Tibial nerve (tissue), 4 donors: ENCODE measurements at regions not wholly inside any gene's neighbourhood (a gene's known extent, or its start where the extent isn't known, plus 50 kb on each side); places are given as distances from the start of the nearest gene placed in this dataset.

Experiments used
- DNase-seq, 2 donors: peaks; one replicate each; pipeline ENCODE4 v3.0.0-alpha.2; 2019; ENCODE audit warnings: low spot score in 2 of 2
- H3K27ac ChIP-seq, 4 donors: fragments of 200-600 bp; sonication (generic) in 3 of 4; one replicate each; pipeline ENCODE4 v1.5.1; 2017 to 2019; ENCODE audit warnings: mild to moderate bottlenecking in 1 of 4
- H3K27me3 ChIP-seq, 2 donors: fragments of 200-600 bp; sonication (generic) in 1 of 2; one replicate each; pipeline versions ENCODE4 v1.5.1 to v1.6.0; 2017 to 2019
- H3K36me3 ChIP-seq, 3 donors: fragments of 200-600 bp; sonication (generic); one replicate each; pipeline ENCODE4 v1.5.1; 2018 to 2019
- H3K4me1 ChIP-seq, 4 donors: fragments of 200-600 bp; sonication (generic) in 3 of 4; one replicate each; pipeline ENCODE4 v1.5.1; 2017 to 2019
- H3K4me3 ChIP-seq, 4 donors: fragments of 200-600 bp; sonication (generic) in 3 of 4; one replicate each; pipeline ENCODE4 v1.5.1; 2017 to 2019; ENCODE audit warnings: mild to moderate bottlenecking in 1 of 4, moderate library complexity in 1 of 4
- H3K9me3 ChIP-seq, 4 donors: fragments of 200-600 bp; sonication (generic) in 3 of 4; one replicate each; pipeline ENCODE4 v1.5.1; 2017 to 2019
- EP300 ChIP-seq, 2 donors: sonication (generic); formaldehyde crosslinking; IDR thresholded peaks; one replicate each; pipeline ENCODE4 v1.6.1; 2017; ENCODE audit warnings: antibody characterized with exemption in 2 of 2, mild to moderate bottlenecking in 1 of 2
- POLR2A ChIP-seq, 2 donors: fragments of 450-650 bp; IDR thresholded peaks; one replicate each; pipeline ENCODE4 v1.6.1; 2017; ENCODE audit warnings: antibody characterized with exemption in 2 of 2, mild to moderate bottlenecking in 2 of 2, moderate library complexity in 2 of 2
- WGBS, 2 donors: methylation state at CpG; one replicate each; pipeline ENCODE4 v1.1.5; 2018; 5-methylcytosine and 5-hydroxymethylcytosine counted together
- TF ChIP-seq, protein P1 (sequence below), 5 experiments: fragments of 200-600 bp in 3 of 5; fragments of 450-650 bp in 2 of 5; sonication (generic) in 3 of 5; IDR thresholded peaks; one replicate each; pipeline ENCODE4 v1.5.1; 2016 to 2019; ENCODE audit warnings: antibody characterized with exemption in 5 of 5, mild to moderate bottlenecking in 3 of 5, moderate library complexity in 2 of 5

DNA sequence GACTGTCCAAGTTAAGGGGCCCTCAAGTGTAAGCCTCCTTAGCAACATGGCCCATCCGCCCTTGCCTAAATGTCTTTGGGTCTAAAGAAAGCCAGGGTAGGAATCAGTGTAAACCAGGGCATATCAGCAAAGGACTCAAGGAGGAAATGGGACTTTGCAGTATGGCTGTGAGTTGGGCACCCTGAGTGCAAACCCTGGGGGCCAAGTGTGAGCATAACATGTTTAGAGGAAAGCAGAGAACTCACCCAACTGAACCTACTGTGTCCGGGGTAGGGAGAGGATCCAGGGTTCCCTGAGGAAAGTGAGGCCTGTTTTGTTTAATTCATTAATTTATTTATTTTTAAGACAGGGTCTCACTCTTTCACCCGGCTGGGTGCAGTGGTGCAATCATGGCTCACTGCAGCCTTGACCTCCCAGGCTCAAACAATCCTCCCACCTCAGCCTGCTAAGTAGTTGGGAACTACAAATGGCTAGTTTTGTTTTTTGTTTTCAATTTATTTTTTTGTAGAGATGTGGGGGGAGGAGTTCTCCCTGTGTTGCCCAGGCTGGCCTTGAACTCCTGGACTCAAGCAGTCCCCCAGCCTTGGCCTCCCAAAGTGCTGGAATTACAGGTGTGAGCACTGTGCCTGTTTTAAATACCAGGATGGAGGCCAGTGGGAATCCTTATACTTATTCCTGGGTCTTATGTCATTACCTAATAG lies 51.0 kb upstream of the ACTR3 start:
- no peak overlapping the region for H3K27ac ChIP-seq
- TF ChIP-seq EP300 (IDR thresholded peaks at IDR 0.05) (no peak), POLR2A (IDR thresholded peaks at IDR 0.05) (no peak)
- TF ChIP-seq, protein P1, sequence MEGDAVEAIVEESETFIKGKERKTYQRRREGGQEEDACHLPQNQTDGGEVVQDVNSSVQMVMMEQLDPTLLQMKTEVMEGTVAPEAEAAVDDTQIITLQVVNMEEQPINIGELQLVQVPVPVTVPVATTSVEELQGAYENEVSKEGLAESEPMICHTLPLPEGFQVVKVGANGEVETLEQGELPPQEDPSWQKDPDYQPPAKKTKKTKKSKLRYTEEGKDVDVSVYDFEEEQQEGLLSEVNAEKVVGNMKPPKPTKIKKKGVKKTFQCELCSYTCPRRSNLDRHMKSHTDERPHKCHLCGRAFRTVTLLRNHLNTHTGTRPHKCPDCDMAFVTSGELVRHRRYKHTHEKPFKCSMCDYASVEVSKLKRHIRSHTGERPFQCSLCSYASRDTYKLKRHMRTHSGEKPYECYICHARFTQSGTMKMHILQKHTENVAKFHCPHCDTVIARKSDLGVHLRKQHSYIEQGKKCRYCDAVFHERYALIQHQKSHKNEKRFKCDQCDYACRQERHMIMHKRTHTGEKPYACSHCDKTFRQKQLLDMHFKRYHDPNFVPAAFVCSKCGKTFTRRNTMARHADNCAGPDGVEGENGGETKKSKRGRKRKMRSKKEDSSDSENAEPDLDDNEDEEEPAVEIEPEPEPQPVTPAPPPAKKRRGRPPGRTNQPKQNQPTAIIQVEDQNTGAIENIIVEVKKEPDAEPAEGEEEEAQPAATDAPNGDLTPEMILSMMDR (IDR thresholded peaks at IDR 0.05): no peak
- 83 to 88% methylated on average over 3 of the region's 3 CpGs for WGBS, 2 donors
- H3K36me3 ChIP-seq: no peaks in the 10 kb centered on the region
- no peaks in the 10 kb centered on the region for H3K4me1 ChIP-seq
- H3K9me3 ChIP-seq: no peaks in the 10 kb centered on the region
- DNase-seq: no peak
- H3K4me3 ChIP-seq: no peak overlapping the region
- H3K27me3 ChIP-seq: no peaks in the 10 kb centered on the region

- H3K9me3 ChIP-seq: no peaks in the 10 kb centered on the region
- H3K27me3 ChIP-seq: no peaks in the 10 kb centered on the region
- no peaks in the 10 kb centered on the region for H3K4me1 ChIP-seq
- DNase-seq: no peak
- H3K4me3 ChIP-seq: no peak overlapping the region
- 92 to 94% methylated on average over 2 of the region's 2 CpGs for WGBS, 2 donors
- no peaks in the 10 kb centered on the region for H3K36me3 ChIP-seq
- TF ChIP-seq EP300 (IDR thresholded peaks at IDR 0.05): no peak
- no peak overlapping the region for H3K27ac ChIP-seq
Measured at GRCh38 chr2:113838277-113838676, 51.6 kb upstream of the ACTR3 start.

- no peaks in the 10 kb centered on the region for H3K9me3 ChIP-seq
- TF ChIP-seq, protein P1 (IDR thresholded peaks at IDR 0.05): no peak
- TF ChIP-seq EP300 (IDR thresholded peaks at IDR 0.05) (no peak), POLR2A (IDR thresholded peaks at IDR 0.05) (no peak)
- no peak overlapping the region for H3K4me3 ChIP-seq
- no peaks in the 10 kb centered on the region for H3K36me3 ChIP-seq
- no peaks in the 10 kb centered on the region for H3K4me1 ChIP-seq
- 87 to 93% methylated on average over 11 of the region's 11 CpGs for WGBS, 2 donors
- H3K27me3 ChIP-seq: no peaks in the 10 kb centered on the region
- DNase-seq: no peak
- no peak overlapping the region for H3K27ac ChIP-seq
Measured at GRCh38 chr2:113834051-113834730, 55.7 kb upstream of the ACTR3 start.

- H3K36me3 ChIP-seq: no peaks in the 10 kb centered on the region
- H3K27ac ChIP-seq: no peak overlapping the region
- H3K4me3 ChIP-seq: no peak overlapping the region
- no peaks in the 10 kb centered on the region for H3K27me3 ChIP-seq
- H3K4me1 ChIP-seq: no peaks in the 10 kb centered on the region
- DNase-seq: no peak
- no peaks in the 10 kb centered on the region for H3K9me3 ChIP-seq
- TF ChIP-seq POLR2A (IDR thresholded peaks at IDR 0.05): no peak
- no peak for TF ChIP-seq EP300 (IDR thresholded peaks at IDR 0.05)
- TF ChIP-seq, protein P1 (IDR thresholded peaks at IDR 0.05): no peak
- 81 to 85% methylated on average over 4 of the region's 4 CpGs for WGBS, 2 donors
Measured at GRCh38 chr2:113832795-113833290, 57.0 kb upstream of the ACTR3 start.

DNA sequence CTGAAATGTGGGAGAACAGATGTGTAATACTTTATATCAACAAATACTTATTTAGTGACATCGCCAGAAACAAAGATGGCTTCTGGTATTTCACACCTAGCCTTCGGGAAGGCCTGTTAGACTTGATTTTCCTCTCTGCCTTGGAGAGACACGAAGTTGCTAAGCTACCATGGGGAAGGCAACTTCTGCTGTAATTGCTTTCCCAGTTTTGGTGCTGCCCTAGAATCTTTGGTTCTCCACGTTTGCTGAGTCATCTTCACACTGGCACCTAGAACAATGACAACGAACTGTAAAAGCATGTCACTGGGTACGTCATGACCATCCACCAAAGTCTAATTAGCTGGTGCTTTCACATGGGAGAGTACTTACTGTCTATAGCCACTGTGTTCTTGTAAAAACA lies 58.7 kb upstream of the ACTR3 start:
- no peak overlapping the region for H3K4me3 ChIP-seq
- TF ChIP-seq, protein P1 (IDR thresholded peaks at IDR 0.05): no peak
- TF ChIP-seq EP300 (IDR thresholded peaks at IDR 0.05) (no peak), POLR2A (IDR thresholded peaks at IDR 0.05) (no peak)
- H3K36me3 ChIP-seq: no peaks in the 10 kb centered on the region
- no peak for DNase-seq
- WGBS, 2 donors: 68 to 83% methylated on average over 6 of the region's 6 CpGs
- peaks cover 0 to 9% (median 0%) of the 10 kb centered on the region in 4 donors for H3K4me1 ChIP-seq
- H3K27me3 ChIP-seq: no peaks in the 10 kb centered on the region
- no peak overlapping the region for H3K27ac ChIP-seq
- H3K9me3 ChIP-seq: no peaks in the 10 kb centered on the region
